Caco-2 (cell line): ENCODE measurements at regions not wholly inside any gene's neighbourhood (a gene's known extent, or its start where the extent isn't known, plus 50 kb on each side); places are given as distances from the start of the nearest gene placed in this dataset.

ENCODE experiments used
- BruUV-seq: library from RNA; stranded (reverse); fragments of 400-500 nt; replicated peaks from 2 replicates; lab custom pipeline; 2021; lab: Mats Ljungman, UMichigan
- CTCF ChIA-PET: fragments of 300-600 bp; sonication (Branson Sonifier 250); formaldehyde crosslinking; loops from one replicate; lab custom pipeline; 2022; ENCODE audit warnings: antibody characterized with exemption; lab: Charles Lee
- POLR2A ChIA-PET: fragments of 300-600 bp; sonication (Branson Sonifier 250); formaldehyde crosslinking; loops from one replicate; lab custom pipeline; 2022; ENCODE audit warnings: antibody characterized with exemption; lab: Charles Lee
- DNase-seq, 2 experiments: peaks; one replicate each; pipeline versions ENCODE4 v3.0.0 to v3.0.0-alpha.2; 2020 to 2022
- H3K27me3 ChIP-seq: replicated peaks from 2 replicates; pipeline ENCODE4 v1.6.0; 2011; ENCODE audit warnings: low read length; ENCODE audit not compliant: control insufficient read depth, insufficient read depth
- H3K36me3 ChIP-seq: 2 replicates; pipeline ENCODE4 v1.5.1; 2011; ENCODE audit warnings: low read length; ENCODE audit not compliant: control insufficient read depth, insufficient read depth
- H3K4me1 ChIP-seq: fragments of 250-450 bp; sonication (Bioruptor Pico); 2 replicates; pipeline ENCODE4 v1.5.1; 2020; ENCODE audit warnings: mild to moderate bottlenecking
- H3K4me3 ChIP-seq: 2 replicates; pipeline ENCODE4 v1.5.1; 2011; ENCODE audit warnings: low read depth, mild to moderate bottlenecking, control low read depth, low read length
- H3K9me3 ChIP-seq: fragments of 250-450 bp; sonication (Bioruptor Pico); 2 replicates; pipeline ENCODE4 v1.5.1; 2020; ENCODE audit warnings: mild to moderate bottlenecking, moderate library complexity
- H3K27ac Mint-ChIP-seq: one replicate; pipeline ENCODE4 v1.8.0; 2022; ENCODE audit warnings: mixed read lengths; ENCODE audit not compliant: unreplicated experiment
- H3K27me3 Mint-ChIP-seq: one replicate; pipeline ENCODE4 v1.8.0; 2022; ENCODE audit warnings: mixed read lengths; ENCODE audit not compliant: insufficient read depth, unreplicated experiment
- H3K36me3 Mint-ChIP-seq: one replicate; pipeline ENCODE4 v1.8.0; 2022; ENCODE audit warnings: mild to moderate bottlenecking, mixed read lengths; ENCODE audit not compliant: insufficient read depth, unreplicated experiment
- H3K4me1 Mint-ChIP-seq: one replicate; pipeline ENCODE4 v1.8.0; 2022; ENCODE audit warnings: low read depth, mixed read lengths; ENCODE audit not compliant: unreplicated experiment
- H3K4me3 Mint-ChIP-seq: one replicate; pipeline ENCODE4 v1.8.0; 2022; ENCODE audit warnings: mild to moderate bottlenecking, moderate library complexity, mixed read lengths; ENCODE audit not compliant: unreplicated experiment
- H3K9me3 Mint-ChIP-seq: one replicate; pipeline ENCODE4 v1.8.0; 2022; ENCODE audit warnings: mixed read lengths; ENCODE audit not compliant: unreplicated experiment
- intact Hi-C: fragments of 100-400 bp; cut with micrococcal nuclease; formaldehyde crosslinking; loops from one replicate; pipeline ENCODE4 v1.10.0; 2022; ENCODE audit not compliant: unreplicated experiment
- TF ChIP-seq, protein P1 (sequence below), 2 experiments: fragments of 200-600 bp in 1 of 2; IDR thresholded peaks; 1 replicate in 1 of 2; 2 replicates in 1 of 2; pipeline versions ENCODE4 v1.5.1 to v1.8.0; 2011 to 2022; ENCODE audit warnings: antibody characterized with exemption in 1 of 2, control low read depth in 1 of 2, inconsistent platforms in 1 of 2, low read depth in 1 of 2, low read length in 1 of 2, mild to moderate bottlenecking in 1 of 2, moderate library complexity in 1 of 2; ENCODE audit not compliant: insufficient read depth in 1 of 2, severe bottlenecking in 1 of 2, unreplicated experiment in 1 of 2

DNA sequence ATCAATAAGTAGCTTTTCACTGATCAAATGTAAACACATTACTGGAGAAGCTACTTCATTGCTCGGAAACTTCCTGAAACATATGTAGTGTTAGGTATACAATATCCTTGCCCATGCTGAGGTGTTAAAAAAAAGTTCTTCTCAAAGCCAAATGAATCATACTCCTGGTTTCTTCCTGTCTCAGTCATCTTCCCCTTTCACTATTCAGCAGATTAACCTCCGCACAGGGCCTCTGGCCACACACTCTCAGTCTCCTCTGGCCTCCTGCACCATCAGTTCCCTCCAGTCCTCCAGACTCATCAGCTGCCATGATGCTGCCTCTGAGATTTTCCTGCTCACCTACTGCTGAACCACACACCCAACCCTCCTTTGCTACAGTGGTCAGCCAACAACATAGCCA lies 70.5 kb upstream of the BOC start:
- no peaks in the 10 kb centered on the region for H3K36me3 Mint-ChIP-seq
- H3K4me1 Mint-ChIP-seq, result no peaks in the 10 kb centered on the region
- no TSS peak for BruUV-seq
- H3K27ac Mint-ChIP-seq, result no peak overlapping the region
- H3K9me3 ChIP-seq, result no peaks in the 10 kb centered on the region
- TF ChIP-seq, protein P1, sequence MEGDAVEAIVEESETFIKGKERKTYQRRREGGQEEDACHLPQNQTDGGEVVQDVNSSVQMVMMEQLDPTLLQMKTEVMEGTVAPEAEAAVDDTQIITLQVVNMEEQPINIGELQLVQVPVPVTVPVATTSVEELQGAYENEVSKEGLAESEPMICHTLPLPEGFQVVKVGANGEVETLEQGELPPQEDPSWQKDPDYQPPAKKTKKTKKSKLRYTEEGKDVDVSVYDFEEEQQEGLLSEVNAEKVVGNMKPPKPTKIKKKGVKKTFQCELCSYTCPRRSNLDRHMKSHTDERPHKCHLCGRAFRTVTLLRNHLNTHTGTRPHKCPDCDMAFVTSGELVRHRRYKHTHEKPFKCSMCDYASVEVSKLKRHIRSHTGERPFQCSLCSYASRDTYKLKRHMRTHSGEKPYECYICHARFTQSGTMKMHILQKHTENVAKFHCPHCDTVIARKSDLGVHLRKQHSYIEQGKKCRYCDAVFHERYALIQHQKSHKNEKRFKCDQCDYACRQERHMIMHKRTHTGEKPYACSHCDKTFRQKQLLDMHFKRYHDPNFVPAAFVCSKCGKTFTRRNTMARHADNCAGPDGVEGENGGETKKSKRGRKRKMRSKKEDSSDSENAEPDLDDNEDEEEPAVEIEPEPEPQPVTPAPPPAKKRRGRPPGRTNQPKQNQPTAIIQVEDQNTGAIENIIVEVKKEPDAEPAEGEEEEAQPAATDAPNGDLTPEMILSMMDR (IDR thresholded peaks at IDR 0.05; ENCODE audit: insufficient read depth in 1 of 2, low read depth in 1 of 2, low read length in 1 of 2, severe bottlenecking in 1 of 2, unreplicated experiment in 1 of 2), result no peak
- H3K9me3 Mint-ChIP-seq, result no peaks in the 10 kb centered on the region
- ChIA-PET CTCF (no interaction called here), POLR2A (no interaction called here)
- intact Hi-C loops, result no loop called here
- H3K27me3 ChIP-seq, result no peaks in the 10 kb centered on the region; the same call in 1 of the 2 replicates
- no peak for DNase-seq
- peaks cover 11% of the 10 kb centered on the region for H3K27me3 Mint-ChIP-seq
- H3K4me3 ChIP-seq, result no peak overlapping the region
- H3K36me3 ChIP-seq, result no peaks in the 10 kb centered on the region
- no peaks in the 10 kb centered on the region for H3K4me1 ChIP-seq
- H3K4me3 Mint-ChIP-seq, result no peak overlapping the region

DNA sequence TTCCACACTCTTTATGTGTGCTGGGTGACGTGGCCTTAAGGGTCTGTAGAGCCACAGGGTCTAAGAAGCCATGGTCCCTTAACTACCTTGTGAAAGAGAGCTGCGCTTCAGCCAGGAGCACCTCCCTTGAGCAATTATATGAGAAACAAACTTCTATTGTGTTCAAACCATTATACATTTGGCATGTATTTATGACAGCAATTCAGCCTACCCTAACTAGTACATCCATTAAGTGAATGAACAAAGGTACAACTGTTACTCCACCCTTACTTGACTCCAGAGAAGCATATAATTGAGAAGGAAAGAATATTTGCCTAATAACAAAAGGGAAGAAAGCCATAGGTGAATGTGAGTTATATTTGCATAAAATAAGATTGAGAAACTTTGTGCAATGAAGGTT lies 69.8 kb upstream of the BOC start:
- Mint-ChIP-seq H3K27ac (no peak overlapping the region), H3K27me3 (peaks cover 11% of the 10 kb centered on the region), H3K9me3 (no peaks in the 10 kb centered on the region), H3K4me3 (no peak overlapping the region), H3K4me1 (no peaks in the 10 kb centered on the region), H3K36me3 (no peaks in the 10 kb centered on the region)
- TF ChIP-seq, protein P1 (IDR thresholded peaks at IDR 0.05; ENCODE audit: insufficient read depth in 1 of 2, low read depth in 1 of 2, low read length in 1 of 2, severe bottlenecking in 1 of 2, unreplicated experiment in 1 of 2), result no peak
- Histone ChIP-seq H3K27me3 (no peaks in the 10 kb centered on the region; the same call in none of the 2 replicates), H3K36me3 (no peaks in the 10 kb centered on the region), H3K9me3 (no peaks in the 10 kb centered on the region), H3K4me3 (no peak overlapping the region), H3K4me1 (no peaks in the 10 kb centered on the region)
- POLR2A ChIA-PET, result no interaction called here
- CTCF ChIA-PET, result no interaction called here
- intact Hi-C loops, result no loop called here
- BruUV-seq, result no TSS peak
- DNase-seq, result no peak

DNA sequence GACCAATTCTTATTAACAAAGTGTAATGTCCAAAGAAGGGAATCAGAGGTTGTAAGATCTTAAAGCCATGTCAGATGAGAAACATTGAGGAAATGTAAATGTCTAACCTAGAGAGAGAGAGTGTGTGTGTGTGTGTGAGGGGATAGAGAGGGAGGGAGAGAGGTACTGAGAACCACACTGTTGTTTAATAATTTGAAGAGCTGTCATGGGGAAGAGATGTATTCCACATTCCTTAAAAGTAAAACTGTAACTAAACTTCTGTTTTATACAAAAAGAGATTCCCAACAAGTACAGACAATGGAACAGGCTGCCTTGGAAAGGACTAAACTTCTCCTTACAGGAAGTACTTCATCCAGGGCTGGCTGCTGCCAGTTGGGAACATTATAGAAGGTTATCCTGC lies 68.9 kb upstream of the BOC start:
- H3K27me3 Mint-ChIP-seq, result peaks cover 11% of the 10 kb centered on the region
- H3K4me1 ChIP-seq, result no peaks in the 10 kb centered on the region
- no peak overlapping the region for H3K4me3 ChIP-seq
- no peaks in the 10 kb centered on the region for H3K36me3 Mint-ChIP-seq
- TF ChIP-seq, protein P1 (IDR thresholded peaks at IDR 0.05; ENCODE audit: insufficient read depth in 1 of 2, low read depth in 1 of 2, low read length in 1 of 2, severe bottlenecking in 1 of 2, unreplicated experiment in 1 of 2), result no peak
- CTCF ChIA-PET, result no interaction called here
- H3K36me3 ChIP-seq, result no peaks in the 10 kb centered on the region
- POLR2A ChIA-PET, result no interaction called here
- no peak for DNase-seq
- intact Hi-C loops, result no loop called here
- H3K4me1 Mint-ChIP-seq, result no peaks in the 10 kb centered on the region
- H3K4me3 Mint-ChIP-seq, result no peak overlapping the region
- no peaks in the 10 kb centered on the region for H3K9me3 Mint-ChIP-seq
- BruUV-seq, result no TSS peak
- no peak overlapping the region for H3K27ac Mint-ChIP-seq
- H3K27me3 ChIP-seq, result no peaks in the 10 kb centered on the region; the same call in none of the 2 replicates
- no peaks in the 10 kb centered on the region for H3K9me3 ChIP-seq
